22Rv1 (cell line): ENCODE measurements at regions not wholly inside any gene's neighbourhood (a gene's known extent, or its start where the extent isn't known, plus 50 kb on each side); places are given as distances from the start of the nearest gene placed in this dataset.
"Not testable (repeated sequence)": the region's sequence is repeated elsewhere in the genome, so short reads cannot be mapped to it uniquely, and the experiment has no call there.

Experiments
- H3K27ac ChIP-seq: fragments of 450-650 bp; 2 replicates; pipeline ENCODE4 v1.5.1; 2017
- ZFX ChIP-seq: fragments of 450-650 bp; IDR thresholded peaks from 2 replicates; pipeline ENCODE4 v1.6.1; 2017; ENCODE audit warnings: antibody characterized with exemption, borderline replicate concordance
- TF ChIP-seq, protein P1 (sequence below): fragments of 450-650 bp; IDR thresholded peaks from 2 replicates; pipeline ENCODE4 v1.5.1; 2017; ENCODE audit warnings: mild to moderate bottlenecking

DNA sequence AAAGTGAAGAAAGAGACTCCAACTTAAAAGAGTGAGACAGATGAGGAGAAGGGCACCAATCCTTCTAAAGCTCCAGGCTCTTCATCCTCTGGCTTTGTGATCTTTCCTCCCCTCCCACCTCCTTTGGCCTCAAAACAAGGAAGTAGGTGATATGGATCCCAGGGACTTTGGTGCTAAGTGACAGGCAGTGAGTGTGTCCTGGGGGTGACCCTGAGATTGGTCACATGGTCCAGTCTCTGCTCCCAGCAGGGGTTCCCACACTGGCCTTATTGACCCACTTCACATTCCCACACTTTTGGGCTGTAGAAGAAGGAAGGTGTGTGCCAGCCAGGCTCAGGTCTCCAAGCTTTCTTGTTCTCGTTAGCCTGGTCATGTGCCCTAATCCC is 401.2 kb upstream of the PROX1 start:
- no peak overlapping the region for H3K27ac ChIP-seq
- TF ChIP-seq, protein P1, sequence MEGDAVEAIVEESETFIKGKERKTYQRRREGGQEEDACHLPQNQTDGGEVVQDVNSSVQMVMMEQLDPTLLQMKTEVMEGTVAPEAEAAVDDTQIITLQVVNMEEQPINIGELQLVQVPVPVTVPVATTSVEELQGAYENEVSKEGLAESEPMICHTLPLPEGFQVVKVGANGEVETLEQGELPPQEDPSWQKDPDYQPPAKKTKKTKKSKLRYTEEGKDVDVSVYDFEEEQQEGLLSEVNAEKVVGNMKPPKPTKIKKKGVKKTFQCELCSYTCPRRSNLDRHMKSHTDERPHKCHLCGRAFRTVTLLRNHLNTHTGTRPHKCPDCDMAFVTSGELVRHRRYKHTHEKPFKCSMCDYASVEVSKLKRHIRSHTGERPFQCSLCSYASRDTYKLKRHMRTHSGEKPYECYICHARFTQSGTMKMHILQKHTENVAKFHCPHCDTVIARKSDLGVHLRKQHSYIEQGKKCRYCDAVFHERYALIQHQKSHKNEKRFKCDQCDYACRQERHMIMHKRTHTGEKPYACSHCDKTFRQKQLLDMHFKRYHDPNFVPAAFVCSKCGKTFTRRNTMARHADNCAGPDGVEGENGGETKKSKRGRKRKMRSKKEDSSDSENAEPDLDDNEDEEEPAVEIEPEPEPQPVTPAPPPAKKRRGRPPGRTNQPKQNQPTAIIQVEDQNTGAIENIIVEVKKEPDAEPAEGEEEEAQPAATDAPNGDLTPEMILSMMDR: no peak
- TF ChIP-seq ZFX: no peak

DNA sequence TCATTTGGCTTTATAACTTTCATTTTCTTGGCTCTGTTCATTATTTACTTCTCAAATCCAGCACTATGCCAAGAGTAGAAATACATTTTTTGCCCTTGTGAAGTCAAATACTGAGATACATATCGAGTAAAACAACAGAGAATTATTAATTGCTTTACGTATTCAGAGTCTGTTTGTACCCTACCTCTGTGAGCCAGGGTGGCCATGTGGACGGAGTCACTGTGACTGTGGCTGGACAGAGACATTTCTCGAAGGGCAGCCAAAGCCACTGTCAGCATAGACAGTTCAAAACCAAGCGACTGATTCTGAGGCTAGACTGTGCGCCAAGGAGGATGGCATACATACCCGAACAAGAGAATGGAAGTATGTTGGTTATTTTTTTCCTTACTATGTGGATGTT is 391.0 kb upstream of the PROX1 start:
- TF ChIP-seq, protein P1: no peak
- TF ChIP-seq ZFX: no peak

DNA sequence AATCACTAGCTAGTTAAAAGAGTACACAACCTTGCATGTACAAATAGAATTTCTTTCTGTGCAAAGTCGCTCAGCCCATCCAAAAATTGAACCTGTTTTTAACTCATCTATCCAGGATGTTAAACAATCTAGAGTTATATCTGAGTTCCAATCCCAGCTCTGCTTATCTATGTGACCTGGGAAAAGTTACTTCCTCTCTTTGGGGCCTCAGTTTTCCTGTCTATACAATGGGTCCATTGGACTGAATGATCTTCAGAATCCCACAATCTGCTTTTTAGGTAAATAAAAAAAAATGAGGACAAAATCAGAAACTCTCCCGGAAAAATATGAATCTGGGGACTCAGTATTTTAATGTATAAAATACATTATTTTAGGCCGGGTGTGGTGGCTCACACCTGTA is 389.5 kb upstream of the PROX1 start:
- H3K27ac ChIP-seq: no peak overlapping the region
- TF ChIP-seq, protein P1: no peak
- no peak for TF ChIP-seq ZFX

More for the DNA sequence above, 391.0 kb upstream of the PROX1 start:
- H3K27ac ChIP-seq: no peak overlapping the region

DNA sequence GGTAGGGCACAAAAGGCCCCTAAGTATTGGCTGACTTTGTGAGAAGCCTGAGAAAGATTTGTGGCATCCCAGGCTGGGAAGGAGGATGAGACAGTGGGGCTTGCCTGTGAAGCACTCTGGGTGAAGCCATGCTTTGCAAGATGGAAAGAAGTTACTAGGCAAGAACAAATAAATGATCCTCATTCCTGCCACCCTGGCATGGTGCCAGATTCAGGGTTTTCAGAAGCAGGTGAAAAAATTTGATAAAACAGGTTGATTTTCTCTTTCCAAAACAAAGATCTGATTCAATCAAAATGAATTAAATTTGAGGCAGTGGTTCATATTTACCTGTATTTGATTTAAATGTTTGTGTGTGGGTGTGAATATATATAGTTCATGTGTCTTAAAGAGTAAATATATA is 386.9 kb upstream of the PROX1 start:
- TF ChIP-seq ZFX: no peak
- TF ChIP-seq, protein P1: no peak
- H3K27ac ChIP-seq: no peak overlapping the region

DNA sequence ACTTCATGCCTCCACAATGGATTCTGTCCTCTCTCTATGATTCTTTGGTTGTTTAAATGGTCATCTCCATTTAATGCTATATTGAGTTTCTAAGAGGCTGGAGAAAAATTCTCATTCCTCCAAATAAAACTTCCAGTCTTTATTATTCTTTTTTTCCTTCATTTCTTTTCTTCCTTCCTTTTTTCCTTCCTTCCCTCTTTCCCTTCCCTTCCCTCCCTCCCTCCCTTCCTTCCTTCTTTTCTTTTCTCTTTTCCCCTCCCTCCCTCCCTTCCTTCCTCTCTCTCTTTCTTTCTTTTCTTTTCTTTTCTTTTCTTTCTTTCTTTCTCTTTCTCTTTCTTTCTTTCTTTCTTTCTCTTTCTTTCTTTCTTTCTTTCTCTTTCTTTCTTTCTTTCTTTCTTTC is 386.1 kb upstream of the PROX1 start:
- not testable (repeated sequence) for H3K27ac ChIP-seq

DNA sequence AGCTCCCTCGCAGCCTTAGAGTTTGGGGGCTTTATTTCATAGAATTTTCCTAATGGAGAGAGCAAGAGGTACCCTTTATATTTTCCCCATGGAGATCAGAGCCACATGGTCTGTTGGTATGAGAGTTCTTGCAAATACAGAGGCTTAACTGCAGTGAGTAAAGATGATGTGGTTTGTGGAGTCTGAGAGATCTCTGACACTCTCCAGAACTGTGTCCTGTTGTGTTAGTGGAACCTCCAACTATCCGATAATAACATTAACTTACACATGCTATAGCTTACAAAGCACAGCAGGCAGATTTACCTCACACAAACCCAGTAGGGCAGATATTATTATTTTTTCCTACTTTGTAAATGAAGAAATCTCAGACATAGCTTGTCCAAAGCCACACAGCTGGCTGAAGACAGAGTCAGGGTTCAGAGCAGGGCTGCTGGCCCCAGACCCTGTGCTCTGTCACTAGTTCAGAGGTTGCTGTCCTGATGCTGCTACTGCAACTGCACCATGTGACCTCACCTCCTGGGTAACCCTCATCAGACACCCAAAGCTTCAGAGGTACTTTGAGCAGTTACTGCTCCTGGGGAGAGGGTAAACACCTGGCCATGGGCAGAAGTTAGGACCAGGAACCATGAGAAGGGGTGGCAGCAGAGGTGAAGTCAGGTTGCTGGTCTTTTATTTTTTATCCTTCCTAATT is 384.8 kb upstream of the PROX1 start:
- H3K27ac ChIP-seq: no peak overlapping the region
- no peak for TF ChIP-seq ZFX
- TF ChIP-seq, protein P1: no peak

DNA sequence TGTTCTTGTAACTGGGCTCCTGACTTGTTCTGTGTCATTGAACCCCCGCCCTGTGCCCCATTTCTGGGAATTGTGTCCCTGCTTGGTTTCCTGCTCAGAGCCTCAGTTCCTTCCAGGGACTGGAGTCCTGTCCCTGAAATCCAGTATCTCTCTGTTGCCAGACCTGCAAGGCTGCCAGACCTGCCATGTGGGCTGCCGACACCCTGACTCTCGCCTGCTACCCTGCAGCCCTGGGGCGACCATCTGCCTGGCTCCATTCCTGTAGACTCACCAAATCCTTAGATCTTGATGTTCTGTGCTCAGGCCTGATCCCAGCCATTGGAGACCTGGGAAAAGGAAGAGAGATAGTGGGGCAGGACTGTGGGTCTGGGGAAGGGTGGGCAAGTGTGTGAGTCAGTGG is 383.3 kb upstream of the PROX1 start:
- TF ChIP-seq, protein P1: no peak
- TF ChIP-seq ZFX: no peak
- H3K27ac ChIP-seq: no peak overlapping the region

DNA sequence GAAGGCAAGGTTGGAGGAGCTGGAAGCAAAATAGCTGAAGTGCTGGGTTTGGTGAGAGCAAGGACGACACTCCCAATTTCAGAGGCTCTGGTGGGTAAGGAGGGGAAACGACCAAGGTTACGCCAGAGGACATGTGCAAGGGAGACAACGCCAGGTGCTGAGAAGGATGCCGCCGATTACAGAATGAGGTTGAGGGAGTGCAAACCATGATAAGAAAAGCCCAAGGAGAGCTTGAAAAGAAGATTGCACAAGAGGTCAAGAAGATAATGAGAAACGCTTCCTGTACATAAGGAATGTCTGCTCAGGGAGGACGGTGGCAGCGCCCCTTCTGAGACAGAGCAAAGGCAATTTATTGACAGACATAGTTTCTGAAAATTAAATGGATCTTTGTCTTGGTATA is 382.0 kb upstream of the PROX1 start:
- TF ChIP-seq, protein P1: no peak
- no peak for TF ChIP-seq ZFX
- no peak overlapping the region for H3K27ac ChIP-seq
